HG02981 (cell line): ENCODE measurements at regions not wholly inside any gene's neighbourhood (a gene's known extent, or its start where the extent isn't known, plus 50 kb on each side); places are given as distances from the start of the nearest gene placed in this dataset.

Experiments used
- ATAC-seq: cut with Tn5 transposase; IDR thresholded peaks from one replicate; pipeline ENCODE4 v1.9.1; 2021; ENCODE audit warnings: mild to moderate bottlenecking, moderate library complexity; ENCODE audit not compliant: unreplicated experiment

- no peak for ATAC-seq
These were observed 65.8 kb downstream of the ETAA1 start for GRCh38 chr2:67462738-67463496.

GRCh38 chr2:67463810-67464209 is 66.7 kb downstream of the ETAA1 start:
- ATAC-seq = no peak

GRCh38 chr2:67465623-67466022 is 68.5 kb downstream of the ETAA1 start:
- ATAC-seq = no peak

DNA sequence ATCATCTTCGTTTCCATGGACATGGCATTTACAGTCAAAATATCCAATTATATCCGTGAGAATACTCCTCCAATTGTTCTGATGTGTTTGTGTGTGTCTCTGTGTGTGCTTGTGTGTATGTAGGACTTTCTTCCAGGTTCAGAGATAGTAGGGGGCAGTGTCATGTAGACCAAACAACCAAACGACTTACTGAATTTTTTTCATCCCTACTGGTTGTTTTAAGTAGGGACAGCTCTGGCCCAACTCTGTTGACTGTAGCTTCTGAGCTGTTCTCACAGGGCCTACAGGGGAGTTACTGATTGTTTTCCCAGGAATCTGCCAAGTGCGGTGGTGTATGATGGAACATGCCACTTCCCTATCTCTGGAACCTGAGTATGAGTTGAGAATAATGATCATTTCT is 69.6 kb downstream of the ETAA1 start:
- ATAC-seq = no peak

GRCh38 chr2:67471681-67472080 is 74.5 kb downstream of the ETAA1 start:
- ATAC-seq = no peak

DNA sequence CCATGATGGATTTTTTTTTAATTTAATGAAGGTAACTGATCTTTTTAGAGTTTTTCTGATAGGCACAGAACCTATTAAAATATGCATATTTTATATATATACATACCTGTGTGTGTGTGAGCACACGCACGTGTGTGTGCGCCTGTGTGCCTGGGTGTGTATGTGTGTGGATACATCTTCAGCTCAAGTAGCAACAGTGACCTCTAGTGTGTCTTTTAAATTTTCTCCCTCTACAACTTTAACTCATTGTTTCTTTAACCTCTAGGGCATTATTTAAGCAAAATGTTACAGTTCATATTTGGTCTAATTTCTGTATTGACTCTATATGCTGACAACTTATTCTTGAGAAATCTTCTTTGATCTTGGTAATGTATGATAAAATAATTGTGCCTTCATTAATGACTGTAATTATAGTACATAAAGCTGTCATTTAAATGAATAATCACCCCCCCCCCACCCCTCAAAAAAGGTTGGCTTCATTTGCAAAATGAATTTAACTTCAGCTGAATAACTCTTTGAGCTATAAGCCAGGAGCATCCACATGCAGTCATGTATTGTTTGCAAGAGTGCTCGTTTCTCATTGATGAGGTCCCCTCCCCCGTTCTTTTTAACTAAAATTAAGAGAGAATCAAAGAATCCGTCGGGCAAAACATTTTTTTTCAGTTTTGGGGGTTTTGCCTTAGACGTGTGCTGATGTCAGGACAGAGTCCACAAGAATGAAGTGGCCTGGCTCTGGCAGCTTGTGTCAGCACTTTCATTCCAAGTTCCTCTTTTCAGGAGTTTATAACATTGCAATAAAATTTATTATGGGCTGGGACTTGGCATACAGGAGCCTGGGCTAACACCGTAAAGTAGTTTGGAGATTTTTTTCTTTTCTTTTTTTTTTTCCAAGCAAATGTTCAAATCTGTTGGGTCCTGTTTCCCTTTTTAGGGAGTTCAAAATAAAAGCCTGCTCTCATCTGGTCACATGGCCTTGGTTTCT is 80.0 kb downstream of the ETAA1 start:
- no peak for ATAC-seq

DNA sequence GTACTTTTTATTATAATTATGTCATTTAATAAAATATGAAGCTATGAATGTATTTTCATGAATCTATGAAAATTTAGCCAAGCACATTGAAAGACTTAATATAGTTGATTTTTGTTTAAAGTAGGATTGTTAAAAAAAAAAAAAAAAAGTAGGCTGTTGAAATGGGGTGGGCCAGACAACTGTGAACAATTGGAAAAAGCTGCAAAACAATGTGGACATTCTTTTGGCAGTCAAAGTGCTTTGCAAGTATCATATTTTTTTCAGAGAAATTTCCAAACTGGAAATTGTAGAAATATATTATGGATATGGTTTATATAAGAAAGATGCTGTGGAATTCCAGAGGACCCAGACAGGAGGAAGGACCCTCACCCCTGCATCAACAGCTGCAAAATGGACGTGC is 82.1 kb downstream of the ETAA1 start:
- no peak for ATAC-seq

GRCh38 chr2:67485431-67485830 is 88.3 kb downstream of the ETAA1 start:
- no peak for ATAC-seq

- ATAC-seq = no peak
These were observed 89.1 kb downstream of the ETAA1 start for GRCh38 chr2:67486041-67486796.

DNA sequence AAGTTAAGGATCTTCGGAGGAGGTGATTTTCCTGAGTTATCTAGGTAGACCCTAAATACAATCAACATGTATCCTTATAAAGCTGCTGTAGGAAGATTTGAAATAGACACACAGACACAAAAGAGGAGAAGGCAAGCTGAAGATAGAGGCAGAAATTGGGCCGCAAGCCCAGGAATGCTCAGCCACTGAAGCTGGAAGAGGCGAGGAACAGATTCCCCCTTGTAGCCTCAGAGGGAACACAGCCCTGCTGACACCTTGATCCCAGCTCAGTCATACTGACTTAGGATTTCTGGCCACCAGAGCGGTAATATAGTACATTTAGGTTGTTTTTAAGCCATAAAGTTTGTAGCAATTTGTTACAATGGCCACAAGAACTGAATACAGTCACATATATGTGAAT is 90.9 kb downstream of the ETAA1 start:
- ATAC-seq = no peak

- ATAC-seq = no peak
These were observed 92.3 kb downstream of the ETAA1 start for GRCh38 chr2:67489396-67489795.

GRCh38 chr2:67498931-67499330 is 101.8 kb downstream of the ETAA1 start:
- ATAC-seq = no peak

DNA sequence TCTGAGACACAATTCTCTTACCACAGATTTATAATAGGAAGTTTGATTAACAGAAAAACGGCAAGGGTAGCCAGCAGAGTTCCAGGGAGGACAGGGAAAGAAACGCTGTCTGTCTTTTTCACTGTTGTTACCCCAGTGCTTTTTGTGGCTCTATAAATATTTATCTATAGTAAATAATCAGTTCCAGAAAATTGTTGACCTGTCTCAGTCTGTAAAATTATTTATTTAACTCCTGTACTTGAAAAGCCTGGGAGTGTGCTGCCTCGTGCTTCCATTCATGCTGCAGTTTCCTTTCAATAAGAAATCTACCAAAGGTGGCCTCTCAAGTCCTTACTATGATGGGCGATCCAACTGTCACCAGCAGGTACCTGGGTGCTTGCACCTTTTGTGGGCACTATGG is 102.9 kb downstream of the ETAA1 start:
- no peak for ATAC-seq

DNA sequence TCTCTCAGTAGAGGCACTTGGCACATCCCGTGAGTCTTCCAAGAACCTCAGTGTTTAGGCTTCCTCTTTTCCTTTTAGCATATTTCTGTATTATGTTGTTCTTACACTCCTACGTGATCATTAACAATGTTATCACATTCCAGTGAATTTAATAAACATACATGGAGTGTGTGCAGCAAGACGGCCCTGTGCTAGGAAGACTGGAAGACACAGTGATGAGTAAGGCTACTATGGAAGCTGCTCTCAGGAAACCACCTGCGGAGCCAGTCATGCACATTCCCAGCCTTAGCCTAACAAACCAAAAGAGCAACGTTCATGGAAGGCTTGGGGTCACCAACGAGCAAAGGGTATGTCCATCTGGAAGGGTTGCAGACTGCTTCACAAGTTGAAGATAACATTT is 103.4 kb downstream of the ETAA1 start:
- no peak for ATAC-seq

- ATAC-seq = no peak
These were observed 105.4 kb downstream of the ETAA1 start for GRCh38 chr2:67502346-67503065.

- ATAC-seq = no peak
These were observed 106.1 kb downstream of the ETAA1 start for GRCh38 chr2:67503066-67503795.

GRCh38 chr2:67510745-67511144 is 113.6 kb downstream of the ETAA1 start:
- ATAC-seq = no peak

- ATAC-seq = no peak
These were observed 117.4 kb downstream of the ETAA1 start for GRCh38 chr2:67514515-67514914.

DNA sequence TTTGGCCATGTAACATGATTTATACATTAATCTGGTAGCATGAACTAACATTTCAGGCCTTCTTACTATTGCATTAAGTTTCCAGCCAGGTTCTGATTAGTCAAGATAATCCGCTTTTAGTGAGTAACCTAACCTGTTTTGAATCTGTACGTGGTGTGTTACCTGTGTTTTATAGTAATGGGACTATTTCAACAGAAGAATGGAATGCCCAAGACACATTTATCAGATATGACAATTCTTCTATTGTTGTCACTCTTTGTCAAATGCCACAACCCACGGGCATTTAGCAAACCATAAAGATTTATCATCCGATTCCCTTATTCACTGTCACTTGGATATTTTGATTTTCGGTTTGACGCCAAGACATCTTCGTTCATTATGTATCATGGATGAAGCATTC is 117.9 kb downstream of the ETAA1 start:
- no peak for ATAC-seq

GRCh38 chr2:67515538-67515937 is 118.4 kb downstream of the ETAA1 start:
- no peak for ATAC-seq
